OCI-LY7 (cell line): ENCODE measurements at regions not wholly inside any gene's neighbourhood (a gene's known extent, or its start where the extent isn't known, plus 50 kb on each side); places are given as distances from the start of the nearest gene placed in this dataset.

Source experiments
- BruUV-seq: library from RNA; stranded (reverse); fragments of 400-500 nt; replicated peaks from 2 replicates; lab custom pipeline; 2021; lab: Mats Ljungman, UMichigan
- CTCF ChIA-PET: fragments of 300-600 bp; sonication (Branson Sonifier 250); formaldehyde crosslinking; loops from one replicate; lab custom pipeline; 2022; ENCODE audit warnings: antibody characterized with exemption; ENCODE audit not compliant: unreplicated experiment; lab: Charles Lee
- POLR2A ChIA-PET: fragments of 300-600 bp; sonication (Branson Sonifier 250); formaldehyde crosslinking; loops from one replicate; lab custom pipeline; 2022; ENCODE audit warnings: antibody characterized with exemption; lab: Charles Lee
- DNase-seq: peaks from one replicate; pipeline ENCODE4 v3.0.0-alpha.2; 2015; ENCODE audit warnings: low spot score
- H2AFZ ChIP-seq: fragments of 200-600 bp; sonication (generic), shearing (Covaris generic); 2 replicates; pipeline ENCODE4 v1.6.1; 2014; ENCODE audit warnings: mild to moderate bottlenecking, antibody characterized with exemption, low read length, moderate library complexity
- H3K27ac ChIP-seq: fragments of 200-600 bp; sonication (generic); 2 replicates; pipeline ENCODE4 v1.5.1; 2014; ENCODE audit warnings: mixed run types, low read depth, mild to moderate bottlenecking, moderate library complexity, low read length, inconsistent platforms; ENCODE audit not compliant: poor library complexity, severe bottlenecking
- H3K36me3 ChIP-seq: fragments of 200-600 bp; sonication (generic); 2 replicates; pipeline ENCODE4 v1.6.1; 2014; ENCODE audit warnings: mild to moderate bottlenecking, antibody characterized with exemption, low read length, moderate library complexity, mixed read lengths; ENCODE audit not compliant: insufficient read depth
- H3K4me1 ChIP-seq: fragments of 200-600 bp; sonication (generic); 2 replicates; pipeline ENCODE4 v1.5.1; 2014; ENCODE audit warnings: mild to moderate bottlenecking, low read length; ENCODE audit not compliant: insufficient read depth, poor library complexity, severe bottlenecking
- H3K4me2 ChIP-seq: fragments of 200-600 bp; sonication (generic); 2 replicates; pipeline ENCODE4 v1.6.1; 2014; ENCODE audit warnings: mild to moderate bottlenecking, low read length
- H3K4me3 ChIP-seq: fragments of 200-600 bp; sonication (generic); 2 replicates; pipeline ENCODE4 v1.5.1; 2014; ENCODE audit warnings: mild to moderate bottlenecking, low read depth, low read length; ENCODE audit not compliant: poor library complexity, severe bottlenecking
- H3K79me2 ChIP-seq: fragments of 200-600 bp; sonication (generic); 2 replicates; pipeline ENCODE4 v1.6.1; 2016; ENCODE audit warnings: low read depth, mild to moderate bottlenecking, low read length, moderate library complexity, mixed read lengths; ENCODE audit not compliant: insufficient read depth
- H3K9me2 ChIP-seq: fragments of 200-600 bp; sonication (generic); 2 replicates; pipeline ENCODE4 v1.6.1; 2016; ENCODE audit warnings: mild to moderate bottlenecking, low read length, mixed read lengths; ENCODE audit not compliant: insufficient read depth
- H3K9me3 ChIP-seq: fragments of 200-600 bp; sonication (generic); 2 replicates; pipeline ENCODE4 v1.6.1; 2014; ENCODE audit warnings: mild to moderate bottlenecking, mixed run types, low read length, mixed read lengths
- H4K20me1 ChIP-seq: fragments of 200-600 bp; sonication (generic); 2 replicates; pipeline ENCODE4 v1.6.1; 2014; ENCODE audit warnings: mild to moderate bottlenecking, antibody characterized with exemption, low read length, moderate library complexity, mixed read lengths; ENCODE audit not compliant: insufficient read depth
- CTCF ChIP-seq: fragments of 200-600 bp; sonication (generic); conservative IDR thresholded peaks from 2 replicates; pipeline ENCODE4 v1.5.1; 2014; ENCODE audit warnings: mild to moderate bottlenecking, antibody characterized with exemption, low read length, moderate library complexity, mixed read lengths
- EZH2phosphoT487 ChIP-seq: fragments of 200-600 bp; sonication (generic); IDR thresholded peaks from 2 replicates; pipeline ENCODE4 v1.6.1; 2018; ENCODE audit warnings: low read depth, borderline replicate concordance, mild to moderate bottlenecking, mixed run types, antibody characterized with exemption, low read length, moderate library complexity, mixed read lengths
- intact Hi-C: fragments of 100-400 bp; cut with micrococcal nuclease; formaldehyde crosslinking; loops from one replicate; pipeline ENCODE4 v1.10.0; 2022; ENCODE audit not compliant: unreplicated experiment

- no peak overlapping the region for H2AFZ ChIP-seq
- H4K20me1 ChIP-seq, result no peaks in the 10 kb centered on the region
- BruUV-seq, result no TSS peak
- ChIA-PET CTCF (no interaction called here), POLR2A (no interaction called here)
- no peak for DNase-seq
- H3K4me3 ChIP-seq, result no peak overlapping the region
- H3K4me2 ChIP-seq, result no peak overlapping the region
- H3K79me2 ChIP-seq, result no peaks in the 10 kb centered on the region
- H3K9me2 ChIP-seq, result no peaks in the 10 kb centered on the region
- H3K36me3 ChIP-seq, result no peaks in the 10 kb centered on the region
- intact Hi-C loops, result no loop called here
- no peaks in the 10 kb centered on the region for H3K9me3 ChIP-seq
- TF ChIP-seq EZH2phosphoT487 (no peak), CTCF (no peak)
- no peaks in the 10 kb centered on the region for H3K4me1 ChIP-seq
- H3K27ac ChIP-seq, result no peak overlapping the region
Observed at GRCh38 chr6:165877192-165877591, 214.2 kb upstream of the PDE10A start.

DNA sequence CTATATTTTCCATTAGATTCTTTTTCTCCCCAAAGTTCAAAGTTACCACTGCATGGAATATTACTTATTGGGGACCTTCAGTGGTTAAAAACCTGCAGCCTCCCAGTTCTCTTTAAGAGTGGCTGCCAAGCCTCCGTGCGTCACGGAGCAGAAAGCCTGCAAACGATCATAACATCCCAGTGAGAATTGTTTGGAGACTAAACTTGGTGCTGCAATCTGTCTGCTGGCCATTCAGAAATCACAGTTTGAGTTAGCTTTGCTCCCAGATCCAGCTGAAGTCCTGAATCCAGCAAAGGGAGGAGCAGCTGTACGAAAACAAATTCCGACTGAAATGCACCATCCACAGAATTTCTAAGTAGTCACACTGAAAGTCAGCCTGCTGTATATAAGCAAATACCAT is 213.5 kb upstream of the PDE10A start:
- POLR2A ChIA-PET, result no interaction called here
- Histone ChIP-seq H3K9me2 (no peaks in the 10 kb centered on the region), H2AFZ (no peak overlapping the region), H3K4me3 (no peak overlapping the region), H3K4me1 (no peaks in the 10 kb centered on the region), H3K36me3 (no peaks in the 10 kb centered on the region), H3K9me3 (no peaks in the 10 kb centered on the region), H3K4me2 (no peak overlapping the region), H3K27ac (no peak overlapping the region), H4K20me1 (no peaks in the 10 kb centered on the region), H3K79me2 (no peaks in the 10 kb centered on the region)
- DNase-seq, result no peak
- intact Hi-C loops, result no loop called here
- TF ChIP-seq CTCF (no peak), EZH2phosphoT487 (no peak)
- CTCF ChIA-PET, result no interaction called here
- BruUV-seq, result no TSS peak

DNA sequence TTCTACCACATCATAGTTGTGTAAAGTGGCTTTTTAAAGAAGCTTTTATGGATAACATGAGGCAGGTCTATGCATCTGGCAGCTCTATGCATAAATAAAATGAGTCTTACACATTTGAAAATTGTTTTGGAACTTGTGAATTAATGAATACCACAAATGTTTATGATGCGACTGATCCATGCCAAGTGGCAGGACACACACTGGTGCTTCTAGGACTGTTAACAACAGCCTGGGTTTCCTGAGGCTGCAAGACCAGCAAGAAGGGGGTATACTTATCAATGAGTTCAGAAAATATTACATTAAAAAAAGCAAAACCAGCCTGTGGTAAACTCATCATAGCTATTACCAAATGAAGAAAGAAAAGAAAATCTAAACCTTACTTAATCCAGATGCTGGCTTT is 212.9 kb upstream of the PDE10A start:
- Histone ChIP-seq H3K36me3 (no peaks in the 10 kb centered on the region), H3K79me2 (no peaks in the 10 kb centered on the region), H3K4me3 (no peak overlapping the region), H3K4me1 (no peaks in the 10 kb centered on the region), H3K9me2 (no peaks in the 10 kb centered on the region), H4K20me1 (no peaks in the 10 kb centered on the region), H3K9me3 (no peaks in the 10 kb centered on the region), H2AFZ (no peak overlapping the region), H3K27ac (no peak overlapping the region), H3K4me2 (no peak overlapping the region)
- DNase-seq, result no peak
- TF ChIP-seq EZH2phosphoT487 (no peak), CTCF (no peak)
- ChIA-PET CTCF (no interaction called here), POLR2A (no interaction called here)
- no TSS peak for BruUV-seq
- intact Hi-C loops, result no loop called here
